ENCODE measurements at regions not wholly inside any gene's neighbourhood (a gene's known extent, or its start where the extent isn't known, plus 50 kb on each side); places are given as distances from the start of the nearest gene placed in this dataset.

- intact Hi-C loops (cut with DNase I) = no loop called here
- Histone ChIP-seq H3K4me1 (no peaks in the 10 kb centered on the region), H3K27me3 (peaks cover 0 to 4% (median 1%) of the 10 kb centered on the region in 4 donors), H3K36me3 (no peaks in the 10 kb centered on the region), H3K9me3 (no peaks in the 10 kb centered on the region), H3K4me3 (no peak overlapping the region), H3K27ac (no peak overlapping the region)
- WGBS, 2 donors = 77 to 82% methylated on average over 2 of the region's 2 CpGs
- no peak for DNase-seq
- ATAC-seq = no peak
- FAIRE-seq = no peak
- TF ChIP-seq CTCF (IDR thresholded peaks at IDR 0.05) = no peak
These were observed 168.0 kb upstream of the DIPK2B start for GRCh38 chrX:45368705-45369104.

- Histone ChIP-seq H3K4me3 (no peak overlapping the region), H3K27me3 (peaks cover 0 to 4% (median 0%) of the 10 kb centered on the region in 4 donors), H3K36me3 (no peaks in the 10 kb centered on the region), H3K27ac (no peak overlapping the region), H3K4me1 (no peaks in the 10 kb centered on the region), H3K9me3 (no peaks in the 10 kb centered on the region)
- 78 to 87% methylated on average over 4 of the region's 4 CpGs for WGBS, 2 donors
- TF ChIP-seq CTCF (IDR thresholded peaks at IDR 0.05) = no peak
- ATAC-seq (no peak), DNase-seq (no peak), FAIRE-seq (no peak)
- intact Hi-C loops (cut with DNase I) = no loop called here
These were observed 162.9 kb upstream of the DIPK2B start for GRCh38 chrX:45363596-45363995.

GRCh38 chrX:45360571-45360970 lies 159.9 kb upstream of the DIPK2B start:
- DNase-seq (no peak), FAIRE-seq (no peak), ATAC-seq (no peak)
- TF ChIP-seq CTCF (IDR thresholded peaks at IDR 0.05) = no peak
- H3K36me3 ChIP-seq = no peaks in the 10 kb centered on the region
- WGBS, 2 donors = 73 to 91% methylated on average over 1 of the region's 1 CpG
- no peaks in the 10 kb centered on the region for H3K4me1 ChIP-seq
- H3K27ac ChIP-seq = no peak overlapping the region
- peaks cover 0 to 7% (median 0%) of the 10 kb centered on the region in 4 donors for H3K27me3 ChIP-seq
- intact Hi-C loops (cut with DNase I) = no loop called here
- H3K9me3 ChIP-seq = no peaks in the 10 kb centered on the region
- H3K4me3 ChIP-seq = no peak overlapping the region

- H3K27me3 ChIP-seq = peaks cover 0 to 5% (median 0%) of the 10 kb centered on the region in 4 donors
- TF ChIP-seq CTCF (IDR thresholded peaks at IDR 0.05) = no peak
- no peaks in the 10 kb centered on the region for H3K36me3 ChIP-seq
- DNase-seq = no peak
- WGBS, 2 donors = 4 to 17% methylated on average over 1 of the region's 1 CpG
- FAIRE-seq = peak; percentile 90
- ATAC-seq = no peak
- intact Hi-C loops (cut with DNase I) = no loop called here
- H3K4me1 ChIP-seq = no peaks in the 10 kb centered on the region
- no peak overlapping the region for H3K4me3 ChIP-seq
- H3K27ac ChIP-seq = no peak overlapping the region
- no peaks in the 10 kb centered on the region for H3K9me3 ChIP-seq
These were observed 157.7 kb upstream of the DIPK2B start for GRCh38 chrX:45358392-45358791.

GRCh38 chrX:45353456-45353855 lies 152.8 kb upstream of the DIPK2B start:
- no peaks in the 10 kb centered on the region for H3K9me3 ChIP-seq
- no peak overlapping the region for H3K4me3 ChIP-seq
- H3K27me3 ChIP-seq = peaks cover 0 to 5% (median 0%) of the 10 kb centered on the region in 4 donors
- no peak for FAIRE-seq
- WGBS, 2 donors = 44 to 62% methylated on average over 3 of the region's 3 CpGs
- H3K4me1 ChIP-seq = no peaks in the 10 kb centered on the region
- no peak overlapping the region for H3K27ac ChIP-seq
- no peak for TF ChIP-seq CTCF (IDR thresholded peaks at IDR 0.05)
- H3K36me3 ChIP-seq = no peaks in the 10 kb centered on the region
- no peak for DNase-seq
- intact Hi-C loops (cut with DNase I) = no loop called here
- no peak for ATAC-seq
